GM18511 (cell line): ENCODE measurements at regions not wholly inside any gene's neighbourhood (a gene's known extent, or its start where the extent isn't known, plus 50 kb on each side); places are given as distances from the start of the nearest gene placed in this dataset.
"Not testable (repeated sequence)": the region's sequence is repeated elsewhere in the genome, so short reads cannot be mapped to it uniquely, and the experiment has no call there.

Experiments used
- ATAC-seq: cut with Tn5 transposase; IDR thresholded peaks from one replicate; pipeline ENCODE4 v1.9.1; 2021; ENCODE audit warnings: mild to moderate bottlenecking, moderate library complexity; ENCODE audit not compliant: unreplicated experiment

GRCh38 chr12:73452672-73453469 is 1084.8 kb upstream of the ATXN7L3B start:
- ATAC-seq: peak; percentile 55

- no peak for ATAC-seq
Measured at GRCh38 chr12:73460212-73460611, 1077.4 kb upstream of the ATXN7L3B start.

GRCh38 chr12:73465106-73465505 is 1072.5 kb upstream of the ATXN7L3B start:
- ATAC-seq: no peak

GRCh38 chr12:73486256-73486655 is 1051.4 kb upstream of the ATXN7L3B start:
- ATAC-seq: no peak

GRCh38 chr12:73506611-73507010 is 1031.0 kb upstream of the ATXN7L3B start:
- ATAC-seq: no peak

DNA sequence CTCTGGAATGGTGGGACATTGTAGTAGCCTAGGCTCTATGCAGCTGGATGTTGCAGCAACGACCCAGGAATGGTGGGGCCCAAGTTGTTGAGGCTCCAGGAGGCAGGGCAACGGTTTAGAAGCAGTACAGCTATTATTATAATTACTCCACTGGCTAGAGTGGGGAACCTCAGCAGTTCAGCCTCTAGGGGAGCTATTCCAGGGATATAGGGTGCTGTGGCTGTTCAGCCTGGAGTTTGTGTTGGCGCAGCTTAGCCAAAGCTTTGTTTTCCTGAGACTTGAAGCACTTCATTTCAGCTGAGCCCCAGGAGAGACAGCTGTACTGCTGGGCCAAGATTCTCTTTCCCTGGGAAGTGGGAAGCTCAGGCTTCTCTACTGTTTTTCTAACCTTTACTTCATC is 1023.0 kb upstream of the ATXN7L3B start:
- no peak for ATAC-seq

GRCh38 chr12:73517859-73518258 is 1019.8 kb upstream of the ATXN7L3B start:
- no peak for ATAC-seq

GRCh38 chr12:73529231-73529630 is 1008.4 kb upstream of the ATXN7L3B start:
- ATAC-seq: no peak

DNA sequence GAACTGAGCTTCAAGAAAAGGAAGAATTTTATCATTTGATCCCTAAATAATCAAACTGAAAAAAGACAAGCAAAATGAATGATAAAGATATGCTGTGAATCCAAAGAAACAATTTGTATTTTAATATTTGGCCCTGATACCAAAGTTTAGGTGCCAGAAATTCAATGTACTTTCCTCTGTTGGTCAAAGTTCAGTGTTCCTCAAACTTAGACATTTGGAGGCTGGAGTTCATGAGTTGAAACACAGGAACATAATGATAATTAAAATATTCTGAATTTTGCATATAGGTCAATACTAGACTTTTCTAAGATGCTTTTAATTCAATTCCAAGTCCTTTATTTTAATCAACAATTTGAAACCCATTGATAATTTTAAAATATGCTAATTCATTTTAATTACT is 1007.7 kb upstream of the ATXN7L3B start:
- ATAC-seq: no peak

GRCh38 chr12:73531752-73532151 is 1005.9 kb upstream of the ATXN7L3B start:
- ATAC-seq: no peak

DNA sequence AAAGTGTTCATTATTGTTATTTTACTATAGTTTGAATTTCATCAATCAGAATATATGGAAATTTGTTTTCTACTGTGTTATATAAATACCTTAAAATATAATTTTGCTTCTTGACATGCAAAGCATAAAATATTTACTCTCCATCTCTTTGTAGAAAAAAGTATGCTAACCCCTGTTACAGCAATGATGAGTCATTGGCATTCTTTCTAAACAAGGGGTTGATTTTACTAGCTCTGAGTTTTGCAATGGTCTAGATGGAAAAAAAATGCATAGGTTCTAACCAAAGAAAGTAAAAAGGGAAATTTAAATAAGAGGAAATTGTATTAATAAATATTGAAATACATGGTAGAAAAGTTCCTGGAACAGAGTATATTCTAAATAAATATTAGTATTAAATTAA is 990.2 kb upstream of the ATXN7L3B start:
- ATAC-seq: no peak

DNA sequence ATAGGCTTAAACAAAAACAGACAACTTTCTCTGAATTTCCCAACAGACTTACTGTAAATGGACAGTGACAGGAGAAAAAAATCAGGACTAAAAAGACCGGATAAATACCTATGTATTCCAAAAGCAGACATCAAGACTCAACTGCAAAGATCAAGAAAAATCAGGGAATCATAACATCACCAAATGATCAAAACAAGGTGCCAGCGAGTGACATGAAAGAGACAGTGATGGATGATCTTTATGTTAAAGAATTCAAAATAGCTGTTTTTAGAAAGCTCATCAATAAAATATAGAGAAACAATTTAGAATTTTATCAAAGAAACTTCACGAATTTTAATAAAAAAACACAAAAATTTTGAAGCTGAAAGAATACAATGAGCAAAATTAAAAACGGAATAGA is 952.5 kb upstream of the ATXN7L3B start:
- no peak for ATAC-seq

DNA sequence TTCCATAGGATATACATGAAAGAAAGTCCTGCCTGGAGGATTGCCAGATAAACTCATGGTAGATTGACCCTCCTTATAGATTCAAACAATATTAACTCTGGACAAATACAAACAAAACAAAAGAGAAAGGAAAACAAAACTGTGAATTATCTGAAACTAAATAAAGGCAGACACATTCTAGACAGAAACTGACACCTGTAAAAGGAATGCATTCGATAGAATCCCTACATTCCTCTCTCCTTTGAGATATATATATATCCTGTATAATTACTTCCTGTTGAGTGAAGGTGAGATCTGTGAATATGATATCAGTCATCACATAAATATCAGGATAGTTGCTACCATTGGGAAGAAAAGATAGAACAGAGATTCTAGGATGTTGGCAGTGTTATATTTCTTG is 948.4 kb upstream of the ATXN7L3B start:
- no peak for ATAC-seq

- no peak for ATAC-seq
Measured at GRCh38 chr12:73598626-73599025, 939.0 kb upstream of the ATXN7L3B start.

DNA sequence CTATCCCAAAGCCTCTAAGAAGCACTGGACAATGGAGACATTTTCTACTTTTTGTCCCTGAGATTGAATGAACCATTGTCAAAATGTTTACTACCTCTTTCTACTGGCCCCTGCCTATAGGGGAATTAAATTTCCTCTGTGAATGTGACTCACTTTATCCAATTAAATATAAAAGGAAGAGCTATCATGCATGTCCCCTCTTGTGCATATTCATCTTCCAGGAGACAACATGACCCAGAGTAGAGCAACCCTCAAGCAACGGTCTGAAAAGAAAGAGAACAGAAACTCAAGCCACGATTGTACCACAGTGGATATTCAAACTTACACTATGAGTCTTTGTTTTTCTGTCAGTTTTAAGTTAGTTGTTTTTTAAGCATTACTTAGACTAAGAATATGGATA is 938.4 kb upstream of the ATXN7L3B start:
- no peak for ATAC-seq

DNA sequence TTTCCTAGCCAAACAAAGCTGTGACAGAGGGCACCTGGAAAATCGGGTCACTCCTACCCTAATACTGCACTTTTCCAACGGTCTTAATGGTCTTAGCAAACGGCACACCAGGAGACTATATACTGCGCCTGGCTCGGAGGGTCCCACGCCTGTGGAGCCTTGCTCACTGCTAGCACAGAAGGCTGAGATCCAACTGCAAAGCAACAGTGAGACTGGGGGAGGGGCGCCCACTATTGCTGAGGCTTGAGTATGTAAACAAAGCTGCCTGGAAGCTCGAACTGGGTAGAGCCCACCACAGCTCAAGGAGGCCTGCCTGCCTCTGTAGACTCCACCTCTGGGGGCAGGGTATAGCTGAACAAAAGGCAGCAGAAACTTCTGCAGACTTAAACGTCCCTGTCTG is 931.7 kb upstream of the ATXN7L3B start:
- not testable (repeated sequence) for ATAC-seq

GRCh38 chr12:73612551-73612950 is 925.1 kb upstream of the ATXN7L3B start:
- no peak for ATAC-seq

GRCh38 chr12:73623421-73623820 is 914.2 kb upstream of the ATXN7L3B start:
- ATAC-seq: no peak

DNA sequence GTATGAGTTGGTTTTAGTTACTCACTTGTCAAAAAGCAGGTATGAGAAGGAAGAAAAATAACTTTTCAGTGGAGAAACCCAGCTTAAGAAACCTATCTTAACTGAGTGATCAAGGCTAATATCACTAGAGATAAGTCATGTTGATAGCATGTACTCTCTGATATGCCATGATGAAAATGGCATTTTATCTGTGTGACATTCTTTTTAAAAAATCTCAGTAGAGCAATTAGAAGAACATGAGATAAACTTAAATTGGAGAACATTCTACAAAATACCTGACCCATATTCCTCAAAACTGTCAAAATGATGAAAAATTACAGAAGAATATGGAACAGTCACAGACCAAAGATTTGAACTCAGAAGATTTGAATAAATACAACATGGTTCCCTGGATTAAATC is 912.4 kb upstream of the ATXN7L3B start:
- ATAC-seq: no peak

DNA sequence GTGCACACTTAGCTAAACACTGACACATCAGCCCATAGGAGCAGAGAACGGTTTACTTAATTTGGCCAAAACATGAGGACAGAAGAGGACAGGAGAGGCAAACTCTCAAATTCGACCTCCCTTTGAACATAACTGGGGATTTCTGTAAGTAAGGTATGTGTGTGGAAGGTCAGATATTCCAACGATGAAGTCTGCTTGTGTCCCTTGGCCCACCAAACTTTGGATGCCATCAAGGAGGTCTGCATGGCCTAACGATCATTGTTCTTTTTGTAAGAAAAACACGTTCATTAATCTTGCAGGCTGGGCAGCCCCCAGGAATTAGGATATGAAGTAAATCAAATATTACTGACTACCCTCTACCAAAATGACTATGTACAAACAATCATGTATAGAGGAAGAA is 908.5 kb upstream of the ATXN7L3B start:
- ATAC-seq: no peak

- ATAC-seq: no peak
Measured at GRCh38 chr12:73629893-73630831, 907.5 kb upstream of the ATXN7L3B start.

- ATAC-seq: no peak
Measured at GRCh38 chr12:73632191-73632590, 905.4 kb upstream of the ATXN7L3B start.
